Right atrium auricular region (tissue), 2 donors: ENCODE measurements at regions not wholly inside any gene's neighbourhood (a gene's known extent, or its start where the extent isn't known, plus 50 kb on each side); places are given as distances from the start of the nearest gene placed in this dataset.

Experiments
- DNase-seq: peaks from one replicate; pipeline ENCODE4 v3.0.0-alpha.2; 2019; ENCODE audit warnings: low spot score
- H3K27ac ChIP-seq, 2 donors: fragments of 200-600 bp; sonication (generic); 1 replicate in 1 of 2; 2 replicates in 1 of 2; pipeline ENCODE4 v1.5.1; 2016 to 2019
- H3K27me3 ChIP-seq, 2 donors: fragments of 200-600 bp; sonication (generic); one replicate each; pipeline versions ENCODE4 v1.5.1 to v1.6.0; 2017 to 2019
- H3K36me3 ChIP-seq: fragments of 200-600 bp; sonication (generic); one replicate; pipeline ENCODE4 v1.5.1; 2016
- H3K4me1 ChIP-seq, 2 donors: fragments of 200-600 bp; sonication (generic); one replicate each; pipeline versions ENCODE4 v1.5.1 to v1.6.0; 2017 to 2019
- H3K4me3 ChIP-seq, 2 donors: fragments of 200-600 bp; sonication (generic); 1 replicate in 1 of 2; 2 replicates in 1 of 2; pipeline ENCODE4 v1.5.1; 2017 to 2019; ENCODE audit warnings: mild to moderate bottlenecking in 1 of 2, moderate library complexity in 1 of 2
- H3K9me3 ChIP-seq, 2 donors: fragments of 200-600 bp; sonication (generic); one replicate each; pipeline ENCODE4 v1.5.1; 2019
- TF ChIP-seq, protein P1 (sequence below), 2 donors: fragments of 200-600 bp; sonication (generic); IDR thresholded peaks; one replicate each; pipeline ENCODE4 v1.5.1; 2019; ENCODE audit warnings: antibody characterized with exemption in 2 of 2

DNA sequence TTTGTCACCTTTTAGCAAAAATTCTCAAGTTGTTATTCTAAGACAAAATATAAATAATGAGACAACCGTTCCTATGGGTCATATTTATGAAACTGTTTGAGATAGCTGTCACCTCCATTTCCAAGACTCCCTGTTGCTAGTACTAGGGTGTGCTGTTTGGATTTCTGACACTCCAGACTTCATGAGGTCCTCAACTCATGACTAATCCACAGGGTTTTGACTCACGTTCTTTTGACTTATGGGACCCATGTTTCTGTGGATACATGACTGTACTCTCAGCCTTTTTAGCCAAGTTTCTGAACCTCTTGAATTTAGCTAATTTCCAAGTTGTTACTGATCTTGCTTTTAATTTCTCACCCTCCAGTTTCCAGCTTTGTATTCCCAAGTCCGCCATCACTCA lies 178.7 kb upstream of the FAM98A start:
- TF ChIP-seq, protein P1, sequence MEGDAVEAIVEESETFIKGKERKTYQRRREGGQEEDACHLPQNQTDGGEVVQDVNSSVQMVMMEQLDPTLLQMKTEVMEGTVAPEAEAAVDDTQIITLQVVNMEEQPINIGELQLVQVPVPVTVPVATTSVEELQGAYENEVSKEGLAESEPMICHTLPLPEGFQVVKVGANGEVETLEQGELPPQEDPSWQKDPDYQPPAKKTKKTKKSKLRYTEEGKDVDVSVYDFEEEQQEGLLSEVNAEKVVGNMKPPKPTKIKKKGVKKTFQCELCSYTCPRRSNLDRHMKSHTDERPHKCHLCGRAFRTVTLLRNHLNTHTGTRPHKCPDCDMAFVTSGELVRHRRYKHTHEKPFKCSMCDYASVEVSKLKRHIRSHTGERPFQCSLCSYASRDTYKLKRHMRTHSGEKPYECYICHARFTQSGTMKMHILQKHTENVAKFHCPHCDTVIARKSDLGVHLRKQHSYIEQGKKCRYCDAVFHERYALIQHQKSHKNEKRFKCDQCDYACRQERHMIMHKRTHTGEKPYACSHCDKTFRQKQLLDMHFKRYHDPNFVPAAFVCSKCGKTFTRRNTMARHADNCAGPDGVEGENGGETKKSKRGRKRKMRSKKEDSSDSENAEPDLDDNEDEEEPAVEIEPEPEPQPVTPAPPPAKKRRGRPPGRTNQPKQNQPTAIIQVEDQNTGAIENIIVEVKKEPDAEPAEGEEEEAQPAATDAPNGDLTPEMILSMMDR (IDR thresholded peaks at IDR 0.05) = no peak
- DNase-seq = no peak

DNA sequence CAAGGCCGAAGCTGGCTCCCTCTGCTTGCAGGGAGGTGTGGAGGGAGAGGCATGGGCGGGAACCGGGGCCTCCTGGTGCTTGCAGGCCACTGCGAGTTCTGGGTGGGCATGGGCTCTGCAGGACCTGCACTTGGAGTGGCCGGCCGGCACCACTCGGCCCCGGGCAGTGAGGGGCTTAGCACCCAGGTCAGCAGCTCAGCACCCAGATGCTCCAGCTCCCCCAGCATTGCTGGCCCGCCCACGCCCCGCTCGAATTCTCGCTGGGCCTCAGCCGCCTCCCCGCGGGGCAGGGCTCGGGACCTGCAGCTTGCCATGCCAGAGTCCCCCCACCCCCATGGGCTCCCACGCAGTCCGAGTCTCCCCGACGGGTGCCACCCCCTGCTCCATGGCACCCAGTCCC lies 176.2 kb upstream of the FAM98A start:
- Histone ChIP-seq H3K4me3 (no peak overlapping the region), H3K9me3 (peaks cover 0 to 5% of the 10 kb centered on the region in 2 donors), H3K27ac (no peak overlapping the region), H3K36me3 (no peaks in the 10 kb centered on the region), H3K27me3 (no peaks in the 10 kb centered on the region), H3K4me1 (no peaks in the 10 kb centered on the region)
- TF ChIP-seq, protein P1 (IDR thresholded peaks at IDR 0.05) = no peak
- no peak for DNase-seq

More for the DNA sequence above, 178.7 kb upstream of the FAM98A start:
- Histone ChIP-seq H3K4me3 (no peak overlapping the region), H3K4me1 (no peaks in the 10 kb centered on the region), H3K27me3 (no peaks in the 10 kb centered on the region), H3K36me3 (no peaks in the 10 kb centered on the region), H3K9me3 (peaks cover 0 to 5% of the 10 kb centered on the region in 2 donors), H3K27ac (no peak overlapping the region)

DNA sequence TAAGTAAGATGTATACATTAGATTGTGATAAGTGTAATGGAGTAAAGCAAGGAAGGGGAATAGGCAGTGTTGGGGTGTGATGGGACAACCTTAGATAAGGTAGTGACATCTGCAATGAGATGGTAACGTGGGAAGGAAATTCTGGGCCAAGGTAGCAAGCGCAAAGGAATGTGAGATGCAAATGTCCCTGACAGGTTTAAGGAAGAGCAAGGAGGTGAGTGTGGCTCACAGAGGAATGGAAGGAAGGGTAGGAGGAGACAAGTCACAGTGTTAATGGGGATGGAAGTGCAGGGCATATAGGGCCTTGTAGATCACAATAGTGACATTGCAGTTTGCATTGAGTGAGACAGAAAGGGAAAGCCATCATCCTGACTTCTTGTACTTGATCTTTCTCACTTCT lies 170.9 kb upstream of the FAM98A start:
- TF ChIP-seq, protein P1 (IDR thresholded peaks at IDR 0.05) = no peak
- H3K36me3 ChIP-seq = no peaks in the 10 kb centered on the region
- no peak overlapping the region for H3K27ac ChIP-seq
- H3K4me3 ChIP-seq = no peak overlapping the region
- no peak for DNase-seq
- peaks cover 0 to 2% of the 10 kb centered on the region in 2 donors for H3K9me3 ChIP-seq
- H3K4me1 ChIP-seq = no peaks in the 10 kb centered on the region
- H3K27me3 ChIP-seq = no peaks in the 10 kb centered on the region

DNA sequence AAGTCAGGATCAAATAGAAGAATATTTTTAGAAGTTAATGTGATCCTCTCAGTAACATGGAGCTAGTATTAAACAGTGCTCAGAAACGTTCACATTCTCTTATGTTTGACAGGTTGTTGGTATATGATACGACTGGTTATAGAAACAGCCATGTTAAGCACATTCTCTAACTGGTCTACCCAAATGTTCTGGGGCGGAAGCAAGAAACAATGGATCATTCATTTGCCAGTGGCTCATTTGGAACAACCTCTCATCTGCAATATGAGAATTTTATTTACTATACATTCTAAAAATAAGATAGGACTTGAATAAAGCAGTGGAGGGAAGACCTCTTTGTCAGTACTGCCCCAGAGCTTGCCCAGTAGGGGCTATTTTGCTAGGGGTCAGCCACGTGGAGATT lies 167.1 kb upstream of the FAM98A start:
- Histone ChIP-seq H3K4me3 (no peak overlapping the region), H3K36me3 (no peaks in the 10 kb centered on the region), H3K27me3 (no peaks in the 10 kb centered on the region), H3K9me3 (no peaks in the 10 kb centered on the region), H3K27ac (no peak overlapping the region), H3K4me1 (no peaks in the 10 kb centered on the region)
- DNase-seq = no peak
- TF ChIP-seq, protein P1 (IDR thresholded peaks at IDR 0.05) = no peak

DNA sequence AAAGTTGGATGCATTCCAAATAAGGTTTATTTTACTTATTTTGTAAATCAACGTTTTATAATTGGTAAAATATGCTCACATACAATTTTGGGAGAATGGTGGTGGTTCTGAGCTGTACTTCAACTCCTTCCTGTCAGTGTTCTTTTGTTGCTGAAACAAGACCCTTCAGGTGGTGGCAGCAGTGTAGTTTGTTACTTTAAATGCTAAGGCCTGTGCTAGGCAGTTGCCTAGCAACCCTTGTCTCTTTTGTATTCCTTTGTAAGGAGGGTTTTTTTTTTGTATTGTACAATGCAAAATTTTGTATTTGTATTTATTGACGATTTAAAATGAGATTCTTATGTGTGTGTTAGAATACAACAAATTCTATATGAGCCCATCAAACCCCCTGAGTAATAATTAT lies 166.0 kb upstream of the FAM98A start:
- no peak for DNase-seq
- Histone ChIP-seq H3K27ac (no peak overlapping the region), H3K4me3 (no peak overlapping the region), H3K4me1 (no peaks in the 10 kb centered on the region), H3K27me3 (no peaks in the 10 kb centered on the region), H3K9me3 (no peaks in the 10 kb centered on the region), H3K36me3 (no peaks in the 10 kb centered on the region)
- TF ChIP-seq, protein P1 (IDR thresholded peaks at IDR 0.05) = no peak

DNA sequence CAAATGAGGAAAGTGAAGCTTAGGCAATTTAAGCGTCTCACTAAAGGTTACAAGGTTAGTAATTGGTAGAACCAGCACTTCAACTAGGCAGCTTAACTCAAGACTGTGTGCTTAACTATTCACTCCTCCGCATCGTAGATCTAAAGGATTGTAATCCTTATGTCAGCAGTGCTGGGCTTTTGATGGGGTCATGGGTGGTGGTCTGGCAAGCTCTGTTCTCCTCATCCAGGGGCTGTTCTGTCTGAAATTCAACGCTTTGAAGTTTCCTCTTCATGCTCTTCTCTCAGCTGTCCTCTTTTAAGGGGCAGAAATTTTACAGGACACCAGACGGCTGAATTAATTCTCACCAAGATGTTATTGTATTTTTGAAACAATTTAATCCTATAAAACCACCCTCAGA lies 165.5 kb upstream of the FAM98A start:
- H3K27ac ChIP-seq = no peak overlapping the region
- H3K4me3 ChIP-seq = no peak overlapping the region
- no peaks in the 10 kb centered on the region for H3K36me3 ChIP-seq
- TF ChIP-seq, protein P1 (IDR thresholded peaks at IDR 0.05) = no peak
- H3K27me3 ChIP-seq = no peaks in the 10 kb centered on the region
- no peak for DNase-seq
- H3K9me3 ChIP-seq = no peaks in the 10 kb centered on the region
- no peaks in the 10 kb centered on the region for H3K4me1 ChIP-seq
